HEK293 (cell line): ENCODE measurements at regions not wholly inside any gene's neighbourhood (a gene's known extent, or its start where the extent isn't known, plus 50 kb on each side); places are given as distances from the start of the nearest gene placed in this dataset.
A peak's percentile ranks its signal among the peaks of the same experiment; 100 is the strongest.

Experiments used
- CTCF ChIA-PET: fragments of 350-600 bp; formaldehyde crosslinking; extraction: SDS; loops from one replicate; lab custom pipeline; 2021; ENCODE audit warnings: antibody characterized with exemption; lab: Yijun Ruan, JAX
- POLR2A ChIA-PET: fragments of 300-600 bp; formaldehyde crosslinking; extraction: SDS; loops from one replicate; lab custom pipeline; 2020; ENCODE audit warnings: antibody characterized with exemption, inconsistent platforms; lab: Yijun Ruan, JAX
- H3K27ac ChIP-seq: fragments of 200-500 bp; sonication (Bioruptor generic); 2 replicates; pipeline ENCODE4 v1.5.1; 2014; ENCODE audit warnings: low read depth, low read length, control low read depth, inconsistent platforms; ENCODE audit errors: extremely low read depth
- H3K36me3 ChIP-seq, 2 experiments: fragments of 200-500 bp in 1 of 2; sonication (Bioruptor generic) in 1 of 2; 1 replicate in 1 of 2; 2 replicates in 1 of 2; pipeline ENCODE4 v1.5.1; 2014 to 2017; ENCODE audit warnings: inconsistent platforms in 2 of 2, low read length in 2 of 2; ENCODE audit not compliant: control insufficient read depth in 2 of 2, insufficient read depth in 1 of 2
- H3K4me1 ChIP-seq: fragments of 200-500 bp; sonication (Bioruptor generic); 2 replicates; pipeline ENCODE4 v1.5.1; 2014; ENCODE audit warnings: mild to moderate bottlenecking, low read length, inconsistent platforms; ENCODE audit not compliant: control insufficient read depth, insufficient read depth
- H3K4me3 ChIP-seq: 2 replicates; pipeline ENCODE4 v1.5.1; 2011; ENCODE audit warnings: low read depth, mild to moderate bottlenecking, control low read depth, low read length, moderate library complexity
- H3K9me3 ChIP-seq: fragments of 200-500 bp; sonication (Bioruptor generic); 2 replicates; pipeline ENCODE4 v1.5.1; 2014; ENCODE audit warnings: low read depth, low read length, inconsistent platforms; ENCODE audit not compliant: control insufficient read depth, insufficient read depth
- FEZF1 ChIP-seq: fragments of 450-650 bp; formaldehyde crosslinking; IDR thresholded peaks from 2 replicates; pipeline ENCODE4 v1.5.1; 2016; ENCODE audit warnings: missing biosample characterization, missing genetic modification characterization
- GLI2 ChIP-seq: fragments of 450-650 bp; formaldehyde crosslinking; IDR thresholded peaks from 2 replicates; pipeline ENCODE4; 2017; ENCODE audit warnings: missing biosample characterization, missing genetic modification characterization, low read depth, borderline replicate concordance
- HOXD13 ChIP-seq: sonication (generic); formaldehyde crosslinking; IDR thresholded peaks from 2 replicates; pipeline ENCODE4 v1.8.0; 2022; ENCODE audit warnings: missing genetic modification reagents, borderline replicate concordance
- OSR2 ChIP-seq: fragments of 450-650 bp; formaldehyde crosslinking; IDR thresholded peaks from 2 replicates; pipeline ENCODE4 v1.5.1; 2016; ENCODE audit warnings: missing biosample characterization, missing genetic modification characterization
- PATZ1 ChIP-seq: fragments of 450-650 bp; formaldehyde crosslinking; IDR thresholded peaks from 2 replicates; pipeline ENCODE4 v1.5.1; 2016; ENCODE audit warnings: missing biosample characterization, missing genetic modification characterization
- PRDM6 ChIP-seq: fragments of 450-650 bp; formaldehyde crosslinking; IDR thresholded peaks from 2 replicates; pipeline ENCODE4 v1.5.1; 2017; ENCODE audit warnings: missing biosample characterization, missing genetic modification characterization
- TSHZ1 ChIP-seq: fragments of 450-650 bp; formaldehyde crosslinking; IDR thresholded peaks from 2 replicates; pipeline ENCODE4 v1.5.1; 2016; ENCODE audit warnings: missing biosample characterization, missing genetic modification characterization, borderline replicate concordance
- ZBTB7A ChIP-seq: fragments of 450-650 bp; formaldehyde crosslinking; IDR thresholded peaks from 2 replicates; pipeline ENCODE4 v1.5.1; 2016; ENCODE audit warnings: low read depth, missing biosample characterization, missing genetic modification characterization
- ZNF140 ChIP-seq: fragments of 450-650 bp; formaldehyde crosslinking; IDR thresholded peaks from 2 replicates; pipeline ENCODE4 v1.5.1; 2016; ENCODE audit warnings: missing biosample characterization, missing genetic modification characterization
- ZNF16 ChIP-seq: fragments of 450-650 bp; formaldehyde crosslinking; IDR thresholded peaks from 2 replicates; pipeline ENCODE4 v1.5.1; 2016; ENCODE audit warnings: low read depth, missing biosample characterization, missing genetic modification characterization
- ZNF24 ChIP-seq: fragments of 450-650 bp; formaldehyde crosslinking; IDR thresholded peaks from 2 replicates; pipeline ENCODE4 v1.5.1; 2016; ENCODE audit warnings: missing biosample characterization, missing genetic modification characterization
- ZNF510 ChIP-seq: fragments of 450-650 bp; formaldehyde crosslinking; IDR thresholded peaks from 2 replicates; pipeline ENCODE4 v1.5.1; 2018; ENCODE audit warnings: mild to moderate bottlenecking, missing genetic modification characterization, missing biosample characterization; ENCODE audit not compliant: insufficient replicate concordance
- ZNF518A ChIP-seq: fragments of 450-650 bp; formaldehyde crosslinking; conservative IDR thresholded peaks from 2 replicates; pipeline ENCODE4 v1.5.1; 2016; ENCODE audit warnings: low read depth, missing biosample characterization, missing genetic modification characterization
- ZNF544 ChIP-seq: fragments of 450-650 bp; formaldehyde crosslinking; IDR thresholded peaks from 2 replicates; pipeline ENCODE4 v1.5.0; 2017; ENCODE audit warnings: missing biosample characterization, missing genetic modification characterization
- ZNF600 ChIP-seq: fragments of 450-650 bp; formaldehyde crosslinking; IDR thresholded peaks from 2 replicates; pipeline ENCODE4 v1.5.1; 2016; ENCODE audit warnings: missing biosample characterization, missing genetic modification characterization
- ZNF747 ChIP-seq: fragments of 450-650 bp; formaldehyde crosslinking; IDR thresholded peaks from 2 replicates; pipeline ENCODE4 v1.5.1; 2016; ENCODE audit warnings: missing biosample characterization, missing genetic modification characterization

- no peak for TF ChIP-seq ZNF544 (tag by site-specific recombination)
- peak; percentile 75 for TF ChIP-seq OSR2
- TF ChIP-seq PRDM6 (tag by site-specific recombination): peak; percentile 68
- TF ChIP-seq ZNF510 (tag by site-specific recombination): no peak
- peak; percentile 36 for TF ChIP-seq FEZF1 (tag by site-specific recombination)
- no peak for TF ChIP-seq TSHZ1 (tag by site-specific recombination)
- 0 out of 2 replicates have a peak, but pooled peaks have one; percentile 13 for TF ChIP-seq PATZ1 (tag by site-specific recombination)
- no peak for TF ChIP-seq HOXD13 (CRISPR knock-in tag)
- no peak for TF ChIP-seq ZBTB7A (tag by site-specific recombination)
- no peak for TF ChIP-seq ZNF16 (tag by site-specific recombination)
These were observed 150.6 kb downstream of the RPS12 start (continued) for GRCh38 chr6:132964868-132965382.

- H3K4me3 ChIP-seq: no peak overlapping the region
- H3K4me1 ChIP-seq: peaks cover 27% of the 10 kb centered on the region
- ChIA-PET POLR2A (no interaction called here), CTCF (interaction anchor here (0.6 kb wide), 1 partner anchor 548 kb away, joined by 5 read pairs; no protein-coding TSS in a partner anchor)
- H3K36me3 ChIP-seq: no peaks in the 10 kb centered on the region
- no peak overlapping the region for H3K27ac ChIP-seq
- TF ChIP-seq FEZF1 (tag by site-specific recombination) (peak; percentile 77), ZNF747 (tag by site-specific recombination) (no peak), ZNF24 (tag by site-specific recombination) (no peak), GLI2 (tag by site-specific recombination) (0 out of 2 replicates have a peak, but pooled peaks have one; percentile 5), ZNF518A (tag by site-specific recombination) (no peak), ZNF140 (no peak), ZNF600 (tag by site-specific recombination) (no peak)
- H3K9me3 ChIP-seq: no peaks in the 10 kb centered on the region
These were observed 153.5 kb downstream of the RPS12 start for GRCh38 chr6:132967871-132968270.
